LNCAP (cell line): ENCODE measurements at regions not wholly inside any gene's neighbourhood (a gene's known extent, or its start where the extent isn't known, plus 50 kb on each side); places are given as distances from the start of the nearest gene placed in this dataset.

ENCODE experiments used
- TF ChIP-seq, protein P1 (sequence below): fragments of 450-650 bp; IDR thresholded peaks from 2 replicates; pipeline ENCODE4 v1.5.1; 2017; ENCODE audit warnings: mild to moderate bottlenecking

DNA sequence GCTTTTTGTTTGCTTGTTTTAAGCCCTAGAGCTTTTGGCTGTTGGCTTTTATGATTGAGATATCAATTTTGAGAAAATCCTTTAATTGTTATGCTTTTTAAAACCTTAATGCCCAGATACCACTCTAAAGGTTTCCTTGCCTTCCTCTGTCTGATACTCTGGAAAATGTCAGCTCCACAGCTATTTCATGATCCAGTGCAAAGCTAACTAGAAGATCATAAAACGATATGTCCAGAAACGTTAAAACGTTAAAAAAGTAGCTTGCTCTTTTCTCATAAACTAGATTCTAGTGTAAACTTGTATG lies 189.5 kb upstream of the TENT5A start:
- TF ChIP-seq, protein P1, sequence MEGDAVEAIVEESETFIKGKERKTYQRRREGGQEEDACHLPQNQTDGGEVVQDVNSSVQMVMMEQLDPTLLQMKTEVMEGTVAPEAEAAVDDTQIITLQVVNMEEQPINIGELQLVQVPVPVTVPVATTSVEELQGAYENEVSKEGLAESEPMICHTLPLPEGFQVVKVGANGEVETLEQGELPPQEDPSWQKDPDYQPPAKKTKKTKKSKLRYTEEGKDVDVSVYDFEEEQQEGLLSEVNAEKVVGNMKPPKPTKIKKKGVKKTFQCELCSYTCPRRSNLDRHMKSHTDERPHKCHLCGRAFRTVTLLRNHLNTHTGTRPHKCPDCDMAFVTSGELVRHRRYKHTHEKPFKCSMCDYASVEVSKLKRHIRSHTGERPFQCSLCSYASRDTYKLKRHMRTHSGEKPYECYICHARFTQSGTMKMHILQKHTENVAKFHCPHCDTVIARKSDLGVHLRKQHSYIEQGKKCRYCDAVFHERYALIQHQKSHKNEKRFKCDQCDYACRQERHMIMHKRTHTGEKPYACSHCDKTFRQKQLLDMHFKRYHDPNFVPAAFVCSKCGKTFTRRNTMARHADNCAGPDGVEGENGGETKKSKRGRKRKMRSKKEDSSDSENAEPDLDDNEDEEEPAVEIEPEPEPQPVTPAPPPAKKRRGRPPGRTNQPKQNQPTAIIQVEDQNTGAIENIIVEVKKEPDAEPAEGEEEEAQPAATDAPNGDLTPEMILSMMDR = no peak

DNA sequence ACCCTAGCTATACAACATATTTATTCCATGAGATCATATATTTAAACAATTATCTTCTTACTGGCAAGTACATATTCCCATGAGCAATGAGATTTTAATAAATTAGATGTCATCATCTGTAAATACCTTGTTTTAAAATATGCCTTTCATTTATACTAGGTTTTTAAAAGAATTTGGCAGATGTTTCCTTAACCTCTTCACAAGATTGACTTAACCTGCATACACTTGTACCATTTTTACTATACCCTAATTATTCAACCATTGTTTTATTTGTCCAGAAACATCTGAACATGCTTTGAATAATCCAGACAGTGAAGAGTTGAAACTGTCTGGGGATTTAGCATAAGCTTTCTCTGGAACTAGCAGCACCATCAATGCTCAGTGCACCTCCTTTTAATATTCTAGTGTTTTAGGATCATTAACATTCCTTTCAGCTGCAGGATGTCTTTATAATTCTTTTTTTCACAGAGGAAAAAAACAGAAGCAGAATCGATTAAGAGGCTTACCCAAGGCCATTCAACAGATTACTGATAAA lies 188.0 kb upstream of the TENT5A start:
- TF ChIP-seq, protein P1 = no peak

DNA sequence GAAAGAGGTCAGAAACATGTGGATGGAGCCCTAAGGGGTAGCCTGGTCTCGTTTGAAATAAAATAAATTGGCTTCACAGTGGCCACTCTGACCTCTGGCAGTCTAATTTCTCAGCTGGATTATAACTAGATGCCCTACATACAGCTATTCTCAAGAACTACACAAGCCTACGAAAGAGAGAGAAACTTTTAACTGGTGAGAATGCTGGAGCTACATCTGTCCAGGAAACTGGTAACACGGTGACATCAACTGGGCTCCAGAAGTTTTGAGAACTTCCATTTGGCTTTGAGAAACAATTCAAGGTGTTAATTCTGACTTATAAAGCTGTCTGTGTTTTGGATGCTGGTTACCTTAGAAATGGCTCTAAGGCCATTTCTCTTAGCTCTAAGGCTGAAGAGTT lies 187.3 kb upstream of the TENT5A start:
- TF ChIP-seq, protein P1 = no peak

DNA sequence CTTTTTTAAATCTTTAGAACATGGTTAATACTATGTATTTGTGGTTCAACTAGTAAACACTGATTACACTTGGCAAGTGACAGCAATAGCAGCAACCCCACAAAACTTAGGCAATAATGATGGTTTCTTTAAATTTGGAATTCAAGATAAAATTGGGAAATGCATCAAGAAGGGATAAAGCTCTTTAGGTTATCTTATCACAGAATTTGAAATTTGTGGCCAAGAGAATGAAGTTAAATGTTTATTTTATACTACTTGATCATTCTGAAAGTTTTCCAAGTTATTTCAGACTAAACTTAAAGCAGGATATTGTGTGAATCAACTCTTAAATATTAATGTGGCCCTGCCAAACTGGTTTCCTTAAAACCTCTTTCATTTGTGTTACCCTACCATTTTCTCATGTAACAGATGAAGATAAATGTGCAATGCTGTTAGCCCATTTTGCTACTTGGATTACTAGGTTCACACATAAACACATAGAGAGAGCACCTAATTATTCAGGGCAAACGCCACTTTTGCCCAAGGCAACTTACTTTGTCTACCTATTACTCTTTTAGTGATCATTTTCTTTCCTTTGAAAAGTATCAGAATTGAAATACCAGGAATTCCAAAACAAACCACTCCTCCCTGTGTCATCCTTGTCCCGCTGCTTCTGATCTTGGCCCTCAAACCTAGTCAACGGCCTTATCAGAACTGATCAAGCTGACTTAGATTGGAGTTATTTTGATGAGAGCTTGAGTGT lies 186.7 kb upstream of the TENT5A start:
- TF ChIP-seq, protein P1 = no peak

DNA sequence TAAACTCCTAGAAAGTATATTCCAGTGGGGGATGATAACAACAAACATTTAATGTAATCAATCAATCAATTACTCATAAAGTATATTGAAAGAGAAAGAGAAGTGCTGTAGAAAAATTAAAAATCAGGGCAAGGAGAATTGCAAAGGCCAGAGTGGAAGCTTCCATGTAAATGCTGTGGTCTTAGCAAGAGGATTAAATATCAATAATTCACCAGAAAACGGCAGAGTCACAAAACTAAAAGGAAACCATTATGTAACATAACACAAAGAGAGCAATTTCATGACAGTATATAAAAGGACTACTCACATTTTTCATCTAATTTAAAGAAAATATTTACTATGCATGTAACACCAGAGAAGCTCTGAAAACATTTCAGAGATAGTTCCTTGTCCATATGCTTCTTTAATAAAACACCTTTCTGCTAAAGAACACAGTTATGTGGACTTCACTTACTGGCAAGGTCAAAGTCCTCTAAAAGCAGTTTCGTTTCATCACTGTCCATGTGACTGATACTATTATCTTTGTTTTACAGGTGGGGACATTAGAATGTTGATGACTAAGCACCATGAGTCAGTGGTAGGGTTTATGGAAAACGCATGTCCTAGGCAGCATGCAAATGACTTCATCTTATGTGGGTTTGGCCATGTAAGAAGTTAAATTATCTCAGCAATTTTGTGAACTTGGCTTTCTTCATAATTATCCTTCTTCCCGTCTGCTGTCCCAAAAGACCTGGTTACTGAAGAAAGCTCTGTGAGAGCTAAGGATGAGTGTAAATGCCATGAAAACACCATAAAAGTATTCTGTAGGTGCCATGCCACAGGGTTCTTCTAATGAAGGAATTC lies 185.8 kb upstream of the TENT5A start:
- TF ChIP-seq, protein P1 = no peak

DNA sequence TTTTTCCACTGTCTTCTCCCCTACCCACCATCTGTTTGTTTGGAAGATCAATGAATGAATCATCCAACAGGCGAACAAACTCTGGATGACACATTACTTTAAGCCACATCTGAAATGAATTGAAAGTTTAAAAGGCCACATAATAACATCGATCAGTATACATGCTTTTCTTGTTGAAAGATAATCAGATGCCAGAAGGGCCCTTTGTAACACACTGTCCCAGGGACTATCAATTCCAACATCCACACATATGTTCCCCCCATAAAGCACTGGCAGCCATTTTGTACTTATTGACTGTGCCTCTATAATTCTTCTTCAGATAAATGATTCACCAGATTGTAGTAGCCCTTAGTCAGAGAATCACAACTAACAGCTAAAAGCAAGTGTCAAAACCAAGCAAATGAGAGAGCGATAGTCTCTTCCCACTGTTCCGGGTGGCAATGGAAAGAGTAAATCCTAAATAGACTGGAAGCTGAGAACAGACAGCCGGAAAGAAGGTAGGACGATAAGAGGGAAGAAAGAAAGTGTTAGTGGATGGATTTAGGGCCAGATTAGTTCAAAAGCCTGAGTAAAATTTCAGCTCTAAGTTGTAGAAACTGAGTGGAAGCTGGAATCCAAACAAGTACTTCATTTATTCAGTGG lies 184.9 kb upstream of the TENT5A start:
- TF ChIP-seq, protein P1 = no peak

DNA sequence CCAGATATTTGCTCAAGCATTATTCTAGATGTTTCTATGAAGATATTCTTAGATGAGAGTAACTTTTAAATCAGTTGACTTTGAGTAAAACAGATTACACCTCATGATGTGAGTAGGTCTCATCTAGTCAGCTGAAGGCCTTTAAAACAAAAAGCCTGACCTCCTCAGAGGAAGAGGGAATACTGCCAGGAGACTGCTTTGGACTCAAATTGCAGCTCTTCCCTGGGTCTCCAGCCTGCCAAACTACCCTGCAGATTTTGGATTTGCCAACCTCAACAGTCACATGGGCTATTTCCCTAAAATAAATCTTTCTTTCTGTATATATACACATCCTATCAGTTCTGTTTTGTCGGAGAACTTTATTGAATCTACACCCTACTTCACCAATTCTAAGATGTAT lies 182.5 kb upstream of the TENT5A start:
- TF ChIP-seq, protein P1 = no peak
